ENCODE measurements at regions not wholly inside any gene's neighbourhood (a gene's known extent, or its start where the extent isn't known, plus 50 kb on each side); places are given as distances from the start of the nearest gene placed in this dataset.

DNA sequence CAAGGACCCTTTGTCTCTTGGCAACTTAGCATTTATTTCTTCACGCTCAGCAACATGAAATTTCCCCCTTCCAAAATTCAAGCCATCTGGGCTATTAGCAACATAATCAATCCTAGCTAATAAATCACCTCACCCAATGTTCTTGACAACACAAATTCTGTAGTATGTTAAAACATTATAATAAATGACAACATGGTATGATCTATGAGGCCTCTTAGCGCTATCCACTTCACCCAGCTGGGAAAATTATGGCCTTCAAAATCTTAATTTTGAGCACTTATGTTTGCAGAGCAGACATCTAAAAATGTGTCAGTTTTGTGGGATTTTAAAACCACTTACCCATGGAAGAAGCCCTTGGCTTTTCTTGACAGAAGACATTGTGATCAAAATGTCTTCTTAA lies 181.9 kb downstream of the HDGFL1 start (continued):
- TF ChIP-seq, protein P1, sequence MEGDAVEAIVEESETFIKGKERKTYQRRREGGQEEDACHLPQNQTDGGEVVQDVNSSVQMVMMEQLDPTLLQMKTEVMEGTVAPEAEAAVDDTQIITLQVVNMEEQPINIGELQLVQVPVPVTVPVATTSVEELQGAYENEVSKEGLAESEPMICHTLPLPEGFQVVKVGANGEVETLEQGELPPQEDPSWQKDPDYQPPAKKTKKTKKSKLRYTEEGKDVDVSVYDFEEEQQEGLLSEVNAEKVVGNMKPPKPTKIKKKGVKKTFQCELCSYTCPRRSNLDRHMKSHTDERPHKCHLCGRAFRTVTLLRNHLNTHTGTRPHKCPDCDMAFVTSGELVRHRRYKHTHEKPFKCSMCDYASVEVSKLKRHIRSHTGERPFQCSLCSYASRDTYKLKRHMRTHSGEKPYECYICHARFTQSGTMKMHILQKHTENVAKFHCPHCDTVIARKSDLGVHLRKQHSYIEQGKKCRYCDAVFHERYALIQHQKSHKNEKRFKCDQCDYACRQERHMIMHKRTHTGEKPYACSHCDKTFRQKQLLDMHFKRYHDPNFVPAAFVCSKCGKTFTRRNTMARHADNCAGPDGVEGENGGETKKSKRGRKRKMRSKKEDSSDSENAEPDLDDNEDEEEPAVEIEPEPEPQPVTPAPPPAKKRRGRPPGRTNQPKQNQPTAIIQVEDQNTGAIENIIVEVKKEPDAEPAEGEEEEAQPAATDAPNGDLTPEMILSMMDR (IDR thresholded peaks at IDR 0.05; ENCODE audit: low read depth, low read length, missing input control) = no peak
- TF ChIP-seq, protein P2, sequence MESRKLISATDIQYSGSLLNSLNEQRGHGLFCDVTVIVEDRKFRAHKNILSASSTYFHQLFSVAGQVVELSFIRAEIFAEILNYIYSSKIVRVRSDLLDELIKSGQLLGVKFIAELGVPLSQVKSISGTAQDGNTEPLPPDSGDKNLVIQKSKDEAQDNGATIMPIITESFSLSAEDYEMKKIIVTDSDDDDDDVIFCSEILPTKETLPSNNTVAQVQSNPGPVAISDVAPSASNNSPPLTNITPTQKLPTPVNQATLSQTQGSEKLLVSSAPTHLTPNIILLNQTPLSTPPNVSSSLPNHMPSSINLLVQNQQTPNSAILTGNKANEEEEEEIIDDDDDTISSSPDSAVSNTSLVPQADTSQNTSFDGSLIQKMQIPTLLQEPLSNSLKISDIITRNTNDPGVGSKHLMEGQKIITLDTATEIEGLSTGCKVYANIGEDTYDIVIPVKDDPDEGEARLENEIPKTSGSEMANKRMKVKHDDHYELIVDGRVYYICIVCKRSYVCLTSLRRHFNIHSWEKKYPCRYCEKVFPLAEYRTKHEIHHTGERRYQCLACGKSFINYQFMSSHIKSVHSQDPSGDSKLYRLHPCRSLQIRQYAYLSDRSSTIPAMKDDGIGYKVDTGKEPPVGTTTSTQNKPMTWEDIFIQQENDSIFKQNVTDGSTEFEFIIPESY (IDR thresholded peaks at IDR 0.05) = no peak
- TF ChIP-seq JUND (IDR thresholded peaks at IDR 0.05) = no peak

DNA sequence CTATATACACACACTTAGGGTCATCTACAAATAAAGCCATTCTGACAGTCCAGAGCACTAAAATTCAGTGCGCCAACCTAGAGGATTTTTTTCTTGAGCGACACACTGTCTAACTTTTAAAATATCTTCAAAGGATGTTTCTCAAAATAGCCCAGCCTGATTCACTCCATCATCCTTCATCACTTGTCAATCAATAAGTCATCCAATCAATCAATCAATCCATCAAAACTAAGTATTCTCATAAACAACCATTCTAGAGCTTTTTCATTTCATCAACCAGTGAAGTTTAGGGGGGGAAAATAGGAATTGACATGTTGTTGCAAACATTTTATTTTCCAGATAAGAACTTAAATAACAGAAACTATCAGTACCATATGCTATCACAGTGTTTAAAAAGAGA lies 183.2 kb downstream of the HDGFL1 start:
- no peaks in the 10 kb centered on the region for H3K36me3 ChIP-seq (ENCODE audit: control insufficient read depth in 4 of 4, insufficient read depth in 3 of 4, low read depth in 1 of 4, low read length in 3 of 4)
- no peak overlapping the region for H3K4me3 ChIP-seq (ENCODE audit: low read depth in 1 of 3, low read length in 3 of 3)
- DNase-seq (ENCODE audit: low spot score) = no peak
- WGBS = 82% methylated on average over 2 of the region's 2 CpGs
- H3K27me3 ChIP-seq (ENCODE audit: control insufficient read depth in 4 of 4, insufficient read depth in 4 of 4, low read length in 3 of 4) = no peaks in the 10 kb centered on the region
- no peak overlapping the region for H3K9ac ChIP-seq (ENCODE audit: low read depth in 1 of 2, low read length in 2 of 2)
- no peak for TF ChIP-seq HNF4A (conservative IDR thresholded peaks at IDR 0.05)
- TF ChIP-seq, protein P2 (IDR thresholded peaks at IDR 0.05) = no peak
- no peaks in the 10 kb centered on the region for H3K4me1 ChIP-seq (ENCODE audit: control insufficient read depth in 4 of 4, insufficient read depth in 4 of 4, low read length in 3 of 4)
- H3K27ac ChIP-seq (ENCODE audit: low read depth in 1 of 2, low read length in 2 of 2) = no peak overlapping the region
- H3K9me3 ChIP-seq (ENCODE audit: control insufficient read depth in 4 of 4, low read length in 3 of 4) = no peaks in the 10 kb centered on the region

DNA sequence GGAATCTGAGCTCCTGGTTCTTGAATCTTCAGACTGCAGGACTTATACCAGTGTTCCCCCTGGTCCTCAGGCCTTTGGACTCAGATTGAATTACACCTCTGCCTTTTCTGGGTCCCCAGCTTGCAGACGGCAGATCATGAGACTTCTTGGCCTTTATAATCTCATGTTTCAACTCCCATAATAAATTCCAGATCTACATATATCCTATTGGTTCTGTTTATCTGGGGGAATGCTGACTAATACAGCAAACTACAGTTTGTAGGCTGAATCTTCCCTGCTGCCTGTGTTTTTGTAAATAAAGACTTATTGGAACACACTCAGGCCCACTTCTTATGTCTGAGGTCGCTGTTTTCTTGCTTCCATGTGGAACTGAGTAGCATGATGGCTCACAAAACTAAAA lies 184.7 kb downstream of the HDGFL1 start:
- H3K9ac ChIP-seq (ENCODE audit: low read depth in 1 of 2, low read length in 2 of 2) = no peak overlapping the region
- H3K9me3 ChIP-seq (ENCODE audit: control insufficient read depth in 4 of 4, low read length in 3 of 4) = no peaks in the 10 kb centered on the region
- no peaks in the 10 kb centered on the region for H3K4me1 ChIP-seq (ENCODE audit: control insufficient read depth in 4 of 4, insufficient read depth in 4 of 4, low read length in 3 of 4)
- no peak for TF ChIP-seq HNF4G (IDR thresholded peaks at IDR 0.05)
- no peak for TF ChIP-seq YY1 (IDR thresholded peaks at IDR 0.05)
- TF ChIP-seq, protein P3, sequence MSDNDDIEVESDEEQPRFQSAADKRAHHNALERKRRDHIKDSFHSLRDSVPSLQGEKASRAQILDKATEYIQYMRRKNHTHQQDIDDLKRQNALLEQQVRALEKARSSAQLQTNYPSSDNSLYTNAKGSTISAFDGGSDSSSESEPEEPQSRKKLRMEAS (IDR thresholded peaks at IDR 0.05) = no peak
- TF ChIP-seq, protein P4, sequence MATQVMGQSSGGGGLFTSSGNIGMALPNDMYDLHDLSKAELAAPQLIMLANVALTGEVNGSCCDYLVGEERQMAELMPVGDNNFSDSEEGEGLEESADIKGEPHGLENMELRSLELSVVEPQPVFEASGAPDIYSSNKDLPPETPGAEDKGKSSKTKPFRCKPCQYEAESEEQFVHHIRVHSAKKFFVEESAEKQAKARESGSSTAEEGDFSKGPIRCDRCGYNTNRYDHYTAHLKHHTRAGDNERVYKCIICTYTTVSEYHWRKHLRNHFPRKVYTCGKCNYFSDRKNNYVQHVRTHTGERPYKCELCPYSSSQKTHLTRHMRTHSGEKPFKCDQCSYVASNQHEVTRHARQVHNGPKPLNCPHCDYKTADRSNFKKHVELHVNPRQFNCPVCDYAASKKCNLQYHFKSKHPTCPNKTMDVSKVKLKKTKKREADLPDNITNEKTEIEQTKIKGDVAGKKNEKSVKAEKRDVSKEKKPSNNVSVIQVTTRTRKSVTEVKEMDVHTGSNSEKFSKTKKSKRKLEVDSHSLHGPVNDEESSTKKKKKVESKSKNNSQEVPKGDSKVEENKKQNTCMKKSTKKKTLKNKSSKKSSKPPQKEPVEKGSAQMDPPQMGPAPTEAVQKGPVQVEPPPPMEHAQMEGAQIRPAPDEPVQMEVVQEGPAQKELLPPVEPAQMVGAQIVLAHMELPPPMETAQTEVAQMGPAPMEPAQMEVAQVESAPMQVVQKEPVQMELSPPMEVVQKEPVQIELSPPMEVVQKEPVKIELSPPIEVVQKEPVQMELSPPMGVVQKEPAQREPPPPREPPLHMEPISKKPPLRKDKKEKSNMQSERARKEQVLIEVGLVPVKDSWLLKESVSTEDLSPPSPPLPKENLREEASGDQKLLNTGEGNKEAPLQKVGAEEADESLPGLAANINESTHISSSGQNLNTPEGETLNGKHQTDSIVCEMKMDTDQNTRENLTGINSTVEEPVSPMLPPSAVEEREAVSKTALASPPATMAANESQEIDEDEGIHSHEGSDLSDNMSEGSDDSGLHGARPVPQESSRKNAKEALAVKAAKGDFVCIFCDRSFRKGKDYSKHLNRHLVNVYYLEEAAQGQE (IDR thresholded peaks at IDR 0.05) = no peak
- no peak for TF ChIP-seq FOXA1 (IDR thresholded peaks at IDR 0.05)
- TF ChIP-seq, protein P2 (IDR thresholded peaks at IDR 0.05) = no peak
- TF ChIP-seq GABPA (IDR thresholded peaks at IDR 0.05 in 1 of 2, conservative IDR thresholded peaks at IDR 0.05 in 1 of 2) = no peak
- TF ChIP-seq NR2F2 (IDR thresholded peaks at IDR 0.05) = no peak
- TF ChIP-seq JUND (IDR thresholded peaks at IDR 0.05) = no peak
- no peak for TF ChIP-seq SP1 (IDR thresholded peaks at IDR 0.05)
- TF ChIP-seq, protein P1 (IDR thresholded peaks at IDR 0.05; ENCODE audit: low read depth, low read length, missing input control) = no peak
- H3K4me3 ChIP-seq (ENCODE audit: low read depth in 1 of 3, low read length in 3 of 3) = no peak overlapping the region
- H3K27ac ChIP-seq (ENCODE audit: low read depth in 1 of 2, low read length in 2 of 2) = no peak overlapping the region
- WGBS = 35% methylated on average over 2 of the region's 2 CpGs
- no peak for DNase-seq (ENCODE audit: low spot score)
- H3K36me3 ChIP-seq (ENCODE audit: control insufficient read depth in 4 of 4, insufficient read depth in 3 of 4, low read depth in 1 of 4, low read length in 3 of 4) = no peaks in the 10 kb centered on the region
- no peaks in the 10 kb centered on the region for H3K27me3 ChIP-seq (ENCODE audit: control insufficient read depth in 4 of 4, insufficient read depth in 4 of 4, low read length in 3 of 4)
